ENCODE measurements at regions not wholly inside any gene's neighbourhood (a gene's known extent, or its start where the extent isn't known, plus 50 kb on each side); places are given as distances from the start of the nearest gene placed in this dataset.

DNA sequence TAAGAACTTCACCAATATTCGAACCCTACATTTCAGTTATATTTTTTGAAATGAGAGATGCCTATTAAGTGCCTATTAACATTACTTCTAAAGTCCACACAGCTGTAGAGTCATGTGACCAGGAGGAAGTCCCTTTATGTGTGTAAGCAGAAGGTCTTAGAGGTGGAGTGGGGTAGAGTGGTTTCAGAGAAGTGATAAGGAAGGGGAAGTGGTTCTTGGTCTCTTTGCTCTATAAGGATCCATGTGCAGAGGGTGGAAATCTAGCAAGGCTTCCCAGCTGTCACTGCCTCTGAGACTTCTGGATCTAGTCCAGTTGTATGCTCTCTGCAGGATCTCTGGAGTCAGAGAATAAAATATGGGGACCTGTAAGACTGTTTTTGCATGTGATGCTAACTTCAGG lies 673.9 kb downstream of the FLRT2 start:
- TF ChIP-seq POLR2AphosphoS5 (IDR thresholded peaks at IDR 0.05; ENCODE audit: low read depth, low read length): no peak
- no peak for TF ChIP-seq TAF1 (IDR thresholded peaks at IDR 0.05; ENCODE audit: borderline replicate concordance, insufficient read depth, low read length)

All from PFSK-1 (cell line).